ENCODE measurements at regions not wholly inside any gene's neighbourhood (a gene's known extent, or its start where the extent isn't known, plus 50 kb on each side); places are given as distances from the start of the nearest gene placed in this dataset.

GRCh38 chr4:31068257-31069075 is 348.3 kb downstream of the PCDH7 start:
- no peak overlapping the region for H3K4me3 ChIP-seq (ENCODE audit: low read depth, low read length)
- H3K27ac ChIP-seq = no peak overlapping the region
- H3K36me3 ChIP-seq (ENCODE audit: control insufficient read depth, insufficient read depth, low read length) = no peaks in the 10 kb centered on the region
- H3K9ac ChIP-seq = no peak overlapping the region
- H3K79me2 ChIP-seq = no peaks in the 10 kb centered on the region
- TF ChIP-seq CTCF (IDR thresholded peaks at IDR 0.05) = no peak
- H2AFZ ChIP-seq = no peak overlapping the region
- no peaks in the 10 kb centered on the region for H3K9me3 ChIP-seq (ENCODE audit: control insufficient read depth, low read length)
- H3K4me1 ChIP-seq = no peaks in the 10 kb centered on the region
- H3K27me3 ChIP-seq (ENCODE audit: control insufficient read depth, insufficient read depth, low read length) = no peaks in the 10 kb centered on the region
- no peak overlapping the region for H3K4me2 ChIP-seq (ENCODE audit: low read length)

- Histone ChIP-seq H2AFZ (no peak overlapping the region), H3K36me3 (ENCODE audit: control insufficient read depth, insufficient read depth, low read length) (no peaks in the 10 kb centered on the region), H3K27me3 (ENCODE audit: control insufficient read depth, insufficient read depth, low read length) (no peaks in the 10 kb centered on the region), H3K79me2 (no peaks in the 10 kb centered on the region), H3K4me1 (no peaks in the 10 kb centered on the region), H3K9me3 (ENCODE audit: control insufficient read depth, low read length) (no peaks in the 10 kb centered on the region), H3K27ac (no peak overlapping the region), H3K4me2 (ENCODE audit: low read length) (no peak overlapping the region), H3K9ac (no peak overlapping the region), H3K4me3 (ENCODE audit: low read depth, low read length) (no peak overlapping the region)
- no peak for TF ChIP-seq CTCF (IDR thresholded peaks at IDR 0.05)
These were observed 349.0 kb downstream of the PCDH7 start for GRCh38 chr4:31069151-31069550.

GRCh38 chr4:31071508-31072486 is 351.6 kb downstream of the PCDH7 start:
- H3K27me3 ChIP-seq (ENCODE audit: control insufficient read depth, insufficient read depth, low read length) = no peaks in the 10 kb centered on the region

GRCh38 chr4:31075969-31076368 is 355.8 kb downstream of the PCDH7 start:
- no peak overlapping the region for H3K27ac ChIP-seq
- H3K9ac ChIP-seq = no peak overlapping the region
- H3K79me2 ChIP-seq = no peaks in the 10 kb centered on the region
- no peak overlapping the region for H3K4me2 ChIP-seq (ENCODE audit: low read length)
- H3K27me3 ChIP-seq (ENCODE audit: control insufficient read depth, insufficient read depth, low read length) = no peaks in the 10 kb centered on the region
- H3K9me3 ChIP-seq (ENCODE audit: control insufficient read depth, low read length) = no peaks in the 10 kb centered on the region
- no peak overlapping the region for H3K4me3 ChIP-seq (ENCODE audit: low read depth, low read length)
- H2AFZ ChIP-seq = no peak overlapping the region
- no peaks in the 10 kb centered on the region for H3K36me3 ChIP-seq (ENCODE audit: control insufficient read depth, insufficient read depth, low read length)
- H3K4me1 ChIP-seq = no peaks in the 10 kb centered on the region
- TF ChIP-seq CTCF (IDR thresholded peaks at IDR 0.05) = no peak

More at GRCh38 chr4:31071508-31072486, 351.6 kb downstream of the PCDH7 start:
- Histone ChIP-seq H3K79me2 (no peaks in the 10 kb centered on the region), H2AFZ (no peak overlapping the region), H3K27ac (no peak overlapping the region), H3K36me3 (ENCODE audit: control insufficient read depth, insufficient read depth, low read length) (no peaks in the 10 kb centered on the region), H3K9me3 (ENCODE audit: control insufficient read depth, low read length) (no peaks in the 10 kb centered on the region), H3K4me2 (ENCODE audit: low read length) (no peak overlapping the region), H3K4me3 (ENCODE audit: low read depth, low read length) (no peak overlapping the region), H3K4me1 (no peaks in the 10 kb centered on the region), H3K9ac (no peak overlapping the region)
- no peak for TF ChIP-seq CTCF (IDR thresholded peaks at IDR 0.05)
